AG08396 (cell line): ENCODE measurements at regions not wholly inside any gene's neighbourhood (a gene's known extent, or its start where the extent isn't known, plus 50 kb on each side); places are given as distances from the start of the nearest gene placed in this dataset.
"Not testable (repeated sequence)": the region's sequence is repeated elsewhere in the genome, so short reads cannot be mapped to it uniquely, and the experiment has no call there.

Experiments
- DNase-seq: peaks from one replicate; pipeline ENCODE4 v3.0.0; 2012; ENCODE audit warnings: low spot score, mixed read lengths

GRCh38 chr6:85078058-85078457 lies 313.7 kb upstream of the TBX18 start:
- DNase-seq, result peak; percentile 44

- DNase-seq, result no peak
Measured at GRCh38 chr6:85077098-85077497, 312.7 kb upstream of the TBX18 start.

GRCh38 chr6:85071845-85072244 lies 307.4 kb upstream of the TBX18 start:
- not testable (repeated sequence) for DNase-seq

GRCh38 chr6:85069577-85069976 lies 305.2 kb upstream of the TBX18 start:
- DNase-seq, result no peak

- DNase-seq, result no peak
Measured at GRCh38 chr6:85068221-85068620, 303.8 kb upstream of the TBX18 start.

GRCh38 chr6:85066266-85066665 lies 301.9 kb upstream of the TBX18 start:
- no peak for DNase-seq

GRCh38 chr6:85065831-85066230 lies 301.4 kb upstream of the TBX18 start:
- no peak for DNase-seq

- DNase-seq, result no peak
Measured at GRCh38 chr6:85063611-85064010, 299.2 kb upstream of the TBX18 start.

GRCh38 chr6:85062884-85063283 lies 298.5 kb upstream of the TBX18 start:
- DNase-seq, result no peak

GRCh38 chr6:85058806-85059205 lies 294.4 kb upstream of the TBX18 start:
- no peak for DNase-seq

GRCh38 chr6:85050149-85050548 lies 285.8 kb upstream of the TBX18 start:
- no peak for DNase-seq

- no peak for DNase-seq
Measured at GRCh38 chr6:85049282-85049681, 284.9 kb upstream of the TBX18 start.

- DNase-seq, result no peak
Measured at GRCh38 chr6:85047818-85048217, 283.4 kb upstream of the TBX18 start.

GRCh38 chr6:85045767-85046166 lies 281.4 kb upstream of the TBX18 start:
- DNase-seq, result not testable (repeated sequence)

- DNase-seq, result no peak
Measured at GRCh38 chr6:85044361-85044760, 280.0 kb upstream of the TBX18 start.

- DNase-seq, result no peak
Measured at GRCh38 chr6:85041376-85041775, 277.0 kb upstream of the TBX18 start.

- DNase-seq, result no peak
Measured at GRCh38 chr6:85037221-85037620, 272.8 kb upstream of the TBX18 start.

- DNase-seq, result no peak
Measured at GRCh38 chr6:85035766-85036165, 271.4 kb upstream of the TBX18 start.

- DNase-seq, result no peak
Measured at GRCh38 chr6:85033547-85033946, 269.1 kb upstream of the TBX18 start.

GRCh38 chr6:85026021-85026420 lies 261.6 kb upstream of the TBX18 start:
- no peak for DNase-seq

GRCh38 chr6:85023721-85024120 lies 259.3 kb upstream of the TBX18 start:
- DNase-seq, result no peak

GRCh38 chr6:85017352-85017751 lies 253.0 kb upstream of the TBX18 start:
- no peak for DNase-seq

- DNase-seq, result no peak
Measured at GRCh38 chr6:85016726-85017125, 252.3 kb upstream of the TBX18 start.

- DNase-seq, result peak; percentile 53
Measured at GRCh38 chr6:85015396-85015990, 251.1 kb upstream of the TBX18 start.

GRCh38 chr6:85010865-85011264 lies 246.5 kb upstream of the TBX18 start:
- DNase-seq, result no peak
